PC-3 (cell line): ENCODE measurements at regions not wholly inside any gene's neighbourhood (a gene's known extent, or its start where the extent isn't known, plus 50 kb on each side); places are given as distances from the start of the nearest gene placed in this dataset.
"Not testable (repeated sequence)": the region's sequence is repeated elsewhere in the genome, so short reads cannot be mapped to it uniquely, and the experiment has no call there.

Source experiments
- ATAC-seq: fragments of 200-7000 bp; cut with Tn5 transposase; 2 replicates; pipeline ENCODE4 v1.9.1; 2020; ENCODE audit warnings: mild to moderate bottlenecking, moderate library complexity
- BruUV-seq: library from RNA; stranded (reverse); fragments of 400-500 nt; replicated peaks from 2 replicates; lab custom pipeline; 2021; lab: Mats Ljungman, UMichigan
- CTCF ChIA-PET: fragments of 300-600 bp; sonication (Branson Sonifier 250); formaldehyde crosslinking; loops from one replicate; lab custom pipeline; 2022; ENCODE audit warnings: antibody characterized with exemption; lab: Charles Lee
- POLR2A ChIA-PET: fragments of 300-600 bp; sonication (Branson Sonifier 250); formaldehyde crosslinking; loops from one replicate; lab custom pipeline; 2022; ENCODE audit warnings: antibody characterized with exemption; ENCODE audit not compliant: unreplicated experiment; lab: Charles Lee
- DNase-seq: peaks from one replicate; pipeline ENCODE4 v3.0.0-alpha.2; 2015
- H2AFZ ChIP-seq: fragments of 300-600 bp; sonication (generic); 2 replicates; pipeline ENCODE4 v1.6.0; 2016; ENCODE audit warnings: antibody characterized with exemption, low read length
- H3F3A ChIP-seq: fragments of 300-600 bp; sonication (generic); one replicate; pipeline ENCODE4 v1.6.0; 2017; ENCODE audit warnings: antibody characterized with exemption, low read length, control low read depth, mild to moderate bottlenecking; ENCODE audit not compliant: unreplicated experiment
- H3K27ac ChIP-seq: fragments of 300-600 bp; sonication (generic); 2 replicates; pipeline ENCODE4 v1.5.1; 2016; ENCODE audit warnings: mild to moderate bottlenecking, low read length
- H3K27me3 ChIP-seq: fragments of 300-600 bp; sonication (generic); 2 replicates; pipeline ENCODE4 v1.6.1; 2016; ENCODE audit warnings: low read length, mixed read lengths
- H3K36me3 ChIP-seq: fragments of 300-600 bp; sonication (generic); 2 replicates; pipeline ENCODE4 v1.6.1; 2016; ENCODE audit warnings: low read depth, mixed run types, low read length, mixed read lengths
- H3K4me1 ChIP-seq: fragments of 300-600 bp; sonication (generic); 2 replicates; pipeline ENCODE4 v1.5.1; 2016; ENCODE audit warnings: low read length; ENCODE audit not compliant: insufficient read depth
- H3K4me2 ChIP-seq: fragments of 300-600 bp; sonication (generic); 2 replicates; pipeline ENCODE4 v1.6.0; 2016; ENCODE audit warnings: low read length
- H3K4me3 ChIP-seq: fragments of 300-600 bp; sonication (generic); 2 replicates; pipeline ENCODE4 v1.5.1; 2016; ENCODE audit warnings: mild to moderate bottlenecking, low read length, mixed read lengths
- H3K79me2 ChIP-seq: fragments of 300-600 bp; sonication (generic); 2 replicates; pipeline ENCODE4 v1.6.1; 2017; ENCODE audit warnings: low read length, mixed read lengths
- H3K9ac ChIP-seq: fragments of 300-600 bp; sonication (generic); 2 replicates; pipeline ENCODE4 v1.6.0; 2016; ENCODE audit warnings: mild to moderate bottlenecking, low read length
- H3K9me2 ChIP-seq: fragments of 300-600 bp; sonication (generic); replicated peaks from 2 replicates; pipeline ENCODE4 v1.6.1; 2016; ENCODE audit warnings: mixed run types, low read length, mixed read lengths
- H3K9me3 ChIP-seq: fragments of 300-600 bp; sonication (generic); 2 replicates; pipeline ENCODE4 v1.6.1; 2016; ENCODE audit warnings: low read length, mixed read lengths
- H4K20me1 ChIP-seq: fragments of 300-600 bp; sonication (generic); 2 replicates; pipeline ENCODE4 v1.6.1; 2016; ENCODE audit warnings: low read length, mixed read lengths
- CTCF ChIP-seq: fragments of 300-600 bp; sonication (generic); conservative IDR thresholded peaks from 2 replicates; pipeline ENCODE4 v1.5.1; 2017; ENCODE audit warnings: antibody characterized with exemption, low read depth, mild to moderate bottlenecking, low read length
- EZH2 ChIP-seq: fragments of 300-600 bp; sonication (generic); IDR thresholded peaks from one replicate; pipeline ENCODE4 v1.6.1; 2017; ENCODE audit warnings: antibody characterized with exemption, mild to moderate bottlenecking, low read length; ENCODE audit not compliant: unreplicated experiment
- EZH2phosphoT487 ChIP-seq: fragments of 300-600 bp; sonication (generic); IDR thresholded peaks from 2 replicates; pipeline ENCODE4 v1.6.1; 2018; ENCODE audit warnings: mild to moderate bottlenecking, antibody characterized with exemption, low read length, borderline replicate concordance
- intact Hi-C: fragments of 100-400 bp; cut with micrococcal nuclease; formaldehyde crosslinking; loops from 2 replicates; pipeline ENCODE4 v1.9.0; 2023

GRCh38 chr10:125407557-125407956 is 247.2 kb upstream of the CTBP2 start:
- ATAC-seq: no peak
- no TSS peak for BruUV-seq
- TF ChIP-seq EZH2phosphoT487 (no peak), EZH2 (no peak), CTCF (no peak)

GRCh38 chr10:125407000-125407502 is 246.7 kb upstream of the CTBP2 start:
- H4K20me1 ChIP-seq: no peaks in the 10 kb centered on the region
- H3K36me3 ChIP-seq: no peaks in the 10 kb centered on the region
- peaks cover 14% of the 10 kb centered on the region for H3K4me1 ChIP-seq
- no peaks in the 10 kb centered on the region for H3K9me2 ChIP-seq
- intact Hi-C loops: no loop called here
- DNase-seq: peak; percentile 91
- peak; percentile 69 for ATAC-seq
- H3K4me3 ChIP-seq: no peak overlapping the region
- H3K9ac ChIP-seq: no peak overlapping the region
- H3K27me3 ChIP-seq: no peaks in the 10 kb centered on the region
- ChIA-PET CTCF (no interaction called here), POLR2A (no interaction called here)
- H3K9me3 ChIP-seq: no peaks in the 10 kb centered on the region
- peak overlapping the region; percentile 29; the same call in 1 of the 2 replicates for H2AFZ ChIP-seq
- no peak overlapping the region for H3K4me2 ChIP-seq
- TF ChIP-seq EZH2 (no peak), CTCF (no peak), EZH2phosphoT487 (no peak)
- no peaks in the 10 kb centered on the region for H3F3A ChIP-seq
- H3K79me2 ChIP-seq: no peaks in the 10 kb centered on the region
- BruUV-seq: no TSS peak
- peak overlapping the region; percentile 55 for H3K27ac ChIP-seq

More at GRCh38 chr10:125407557-125407956, 247.2 kb upstream of the CTBP2 start:
- H2AFZ ChIP-seq: no peak overlapping the region
- H3K9me2 ChIP-seq: no peaks in the 10 kb centered on the region
- H3K27me3 ChIP-seq: no peaks in the 10 kb centered on the region
- no peak for DNase-seq
- H3K9me3 ChIP-seq: no peaks in the 10 kb centered on the region
- H3F3A ChIP-seq: no peaks in the 10 kb centered on the region
- intact Hi-C loops: no loop called here
- no peaks in the 10 kb centered on the region for H3K79me2 ChIP-seq
- CTCF ChIA-PET: no interaction called here
- H3K9ac ChIP-seq: no peak overlapping the region; the same call in 1 of the 2 replicates
- POLR2A ChIA-PET: no interaction called here
- peak overlapping the region; percentile 55 for H3K27ac ChIP-seq
- H3K36me3 ChIP-seq: no peaks in the 10 kb centered on the region
- peaks cover 19% of the 10 kb centered on the region for H3K4me1 ChIP-seq
- no peak overlapping the region for H3K4me3 ChIP-seq
- H4K20me1 ChIP-seq: no peaks in the 10 kb centered on the region
- H3K4me2 ChIP-seq: peak overlapping the region; percentile 29; the same call in 1 of the 2 replicates

DNA sequence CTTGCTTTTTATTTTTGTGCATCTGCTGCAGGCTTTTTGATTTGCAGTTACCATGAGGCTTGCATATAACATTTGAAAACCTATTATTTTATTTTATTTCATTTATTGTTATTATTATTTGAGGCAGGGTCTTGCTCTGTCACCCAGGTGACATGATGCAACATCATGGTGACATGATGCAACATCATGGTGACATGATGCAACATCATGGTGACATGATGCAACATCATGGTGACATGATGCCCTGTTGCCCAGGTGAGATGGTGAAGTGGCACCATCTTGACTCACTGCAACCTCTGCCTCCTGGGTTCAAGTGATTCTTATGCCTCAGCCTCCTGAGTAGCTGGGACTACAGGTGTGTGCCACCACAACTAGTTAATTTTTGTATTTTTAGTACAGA is 244.5 kb upstream of the CTBP2 start:
- H3K4me3 ChIP-seq, H3K27me3 ChIP-seq, H3K79me2 ChIP-seq, H3K9me2 ChIP-seq, H4K20me1 ChIP-seq, intact Hi-C loops, DNase-seq, H3K9me3 ChIP-seq, H3F3A ChIP-seq, H2AFZ ChIP-seq, CTCF ChIA-PET, H3K9ac ChIP-seq, H3K27ac ChIP-seq, POLR2A ChIA-PET, H3K4me2 ChIP-seq, ATAC-seq, BruUV-seq, H3K36me3 ChIP-seq: not testable (repeated sequence)
- peaks cover 14% of the 10 kb centered on the region for H3K4me1 ChIP-seq
